Motor neuron (in vitro differentiated cells): ENCODE measurements at regions not wholly inside any gene's neighbourhood (a gene's known extent, or its start where the extent isn't known, plus 50 kb on each side); places are given as distances from the start of the nearest gene placed in this dataset.
A peak's percentile ranks its signal among the peaks of the same experiment; 100 is the strongest.

Experiments
- ATAC-seq, 8 experiments: fragments of 200-7000 bp; cut with Tn5 transposase; replicated peaks in 6 of 8; 2 replicates each; pipeline ENCODE4 v1.8.0; 2021; ENCODE audit warnings: mild to moderate bottlenecking in 8 of 8, moderate library complexity in 8 of 8
- H3K27ac ChIP-seq, 2 donors: fragments of 250-450 bp; sonication (Bioruptor Pico); 2 replicates each; pipeline ENCODE4 v1.9.0; 2021; ENCODE audit warnings: antibody characterized with exemption in 2 of 2, mild to moderate bottlenecking in 2 of 2, moderate library complexity in 1 of 2
- H3K4me1 ChIP-seq, 2 donors: fragments of 250-450 bp; sonication (Bioruptor Pico); replicated peaks in 1 of 2; 2 replicates each; pipeline ENCODE4 v1.6.1; 2021; ENCODE audit warnings: antibody characterized with exemption in 2 of 2, mild to moderate bottlenecking in 2 of 2, moderate library complexity in 1 of 2
- H3K4me3 ChIP-seq, 5 donors: fragments of 250-450 bp; sonication (Bioruptor Pico); 2 replicates each; pipeline ENCODE4 v1.9.0; 2021; ENCODE audit warnings: antibody characterized with exemption in 5 of 5, mild to moderate bottlenecking in 5 of 5, moderate library complexity in 4 of 5
- WGBS, 10 experiments: fragments of 450-650 bp; shearing (Covaris generic); methylation state at CpG; one replicate each; pipeline ENCODE4 v1.0.0; 2022; 5-methylcytosine and 5-hydroxymethylcytosine counted together
- in situ Hi-C, 9 experiments: fragments of 400-800 bp; cut with MboI; loops; one replicate each; pipeline ENCODE4 v1.15.0; 2021; ENCODE audit warnings: low sequenced_read_pairs in 9 of 9, low pct_unique_long_range_greater_than_20kb in 2 of 9; ENCODE audit not compliant: unreplicated experiment in 9 of 9

- WGBS, 10 experiments: 0 to 80% (median 10%) methylated on average over 1 to 2 of the region's 2 CpGs; no CpG with 5 or more reads in 4 of the 10 experiments
- H3K27ac ChIP-seq: no peak overlapping the region
- no peak for ATAC-seq
- H3K4me3 ChIP-seq: no peak overlapping the region
- in situ Hi-C loops: no loop called here
- H3K4me1 ChIP-seq: no peaks in the 10 kb centered on the region
Observed at GRCh38 chr14:40318211-40318719, 886.0 kb upstream of the FBXO33 start.

- no peak overlapping the region for H3K27ac ChIP-seq
- no peak overlapping the region for H3K4me3 ChIP-seq
- in situ Hi-C loops: no loop called here
- H3K4me1 ChIP-seq: no peaks in the 10 kb centered on the region
- no peak for ATAC-seq
- WGBS, 10 experiments: 0 to 100% (median 88%) methylated on average over 1 of the region's 1 CpG; no CpG with 5 or more reads in 1 of the 10 experiments
Observed at GRCh38 chr14:40317690-40318089, 885.5 kb upstream of the FBXO33 start.

GRCh38 chr14:40312296-40312695 is 880.1 kb upstream of the FBXO33 start:
- in situ Hi-C loops: no loop called here
- Histone ChIP-seq H3K4me1 (no peaks in the 10 kb centered on the region), H3K27ac (no peak overlapping the region), H3K4me3 (no peak overlapping the region)
- 0 to 95% (median 71%) methylated on average over 1 to 2 of the region's 2 CpGs for WGBS, 10 experiments
- ATAC-seq: no peak

GRCh38 chr14:40309124-40309523 is 876.9 kb upstream of the FBXO33 start:
- Histone ChIP-seq H3K4me1 (no peaks in the 10 kb centered on the region), H3K27ac (no peak overlapping the region), H3K4me3 (no peak overlapping the region)
- WGBS, 10 experiments: 0 to 86% (median 71%) methylated on average over 1 of the region's 1 CpG; no CpG with 5 or more reads in 2 of the 10 experiments
- in situ Hi-C loops: no loop called here
- ATAC-seq: no peak

GRCh38 chr14:40308240-40308639 is 876.0 kb upstream of the FBXO33 start:
- peak in 1 of 8 experiments; percentile 29 for ATAC-seq
- in situ Hi-C loops: no loop called here
- WGBS, 10 experiments: 0 to 100% (median 70%) methylated on average over 1 to 3 of the region's 3 CpGs; no CpG with 5 or more reads in 2 of the 10 experiments

GRCh38 chr14:40296821-40297220 is 864.6 kb upstream of the FBXO33 start:
- in situ Hi-C loops: no loop called here
- no peak overlapping the region for H3K27ac ChIP-seq

More at GRCh38 chr14:40308240-40308639, 876.0 kb upstream of the FBXO33 start:
- Histone ChIP-seq H3K4me3 (no peak overlapping the region), H3K4me1 (no peaks in the 10 kb centered on the region), H3K27ac (no peak overlapping the region)

GRCh38 chr14:40292664-40293063 is 860.4 kb upstream of the FBXO33 start:
- Histone ChIP-seq H3K27ac (no peak overlapping the region), H3K4me3 (no peak overlapping the region), H3K4me1 (no peaks in the 10 kb centered on the region)
- no peak for ATAC-seq
- in situ Hi-C loops: no loop called here

More at GRCh38 chr14:40296821-40297220, 864.6 kb upstream of the FBXO33 start:
- no peak overlapping the region for H3K4me3 ChIP-seq
- H3K4me1 ChIP-seq: no peaks in the 10 kb centered on the region
- no peak for ATAC-seq

- 0 to 100% (median 83%) methylated on average over 1 of the region's 1 CpG for WGBS, 10 experiments
Observed at GRCh38 chr14:40282196-40282595, 850.0 kb upstream of the FBXO33 start.

GRCh38 chr14:40280652-40281051 is 848.4 kb upstream of the FBXO33 start:
- no peaks in the 10 kb centered on the region for H3K4me1 ChIP-seq
- no peak overlapping the region for H3K27ac ChIP-seq
- WGBS, 10 experiments: 0 to 100% (median 78%) methylated on average over 1 to 4 of the region's 4 CpGs; no CpG with 5 or more reads in 1 of the 10 experiments
- no peak overlapping the region for H3K4me3 ChIP-seq
- in situ Hi-C loops: no loop called here
- no peak for ATAC-seq

More at GRCh38 chr14:40282196-40282595, 850.0 kb upstream of the FBXO33 start:
- in situ Hi-C loops: no loop called here
- Histone ChIP-seq H3K4me3 (no peak overlapping the region), H3K27ac (no peak overlapping the region), H3K4me1 (no peaks in the 10 kb centered on the region)
- ATAC-seq: no peak

GRCh38 chr14:40273417-40273816 is 841.2 kb upstream of the FBXO33 start:
- in situ Hi-C loops: no loop called here
- ATAC-seq: no peak
- Histone ChIP-seq H3K4me1 (no peaks in the 10 kb centered on the region), H3K4me3 (no peak overlapping the region), H3K27ac (no peak overlapping the region)
- WGBS, 10 experiments: 5 to 100% (median 87%) methylated on average over 2 to 4 of the region's 4 CpGs; no CpG with 5 or more reads in 1 of the 10 experiments

GRCh38 chr14:40271480-40271879 is 839.2 kb upstream of the FBXO33 start:
- H3K4me3 ChIP-seq: no peak overlapping the region
- in situ Hi-C loops: no loop called here
- no peak overlapping the region for H3K27ac ChIP-seq
- no peak for ATAC-seq
- WGBS, 10 experiments: 14 to 100% (median 88%) methylated on average over 1 of the region's 1 CpG; no CpG with 5 or more reads in 2 of the 10 experiments
- no peaks in the 10 kb centered on the region for H3K4me1 ChIP-seq

GRCh38 chr14:40269436-40269835 is 837.2 kb upstream of the FBXO33 start:
- WGBS, 10 experiments: 0 to 100% (median 56%) methylated on average over 1 to 2 of the region's 2 CpGs; no CpG with 5 or more reads in 2 of the 10 experiments

GRCh38 chr14:40268236-40268635 is 836.0 kb upstream of the FBXO33 start:
- ATAC-seq: no peak
- in situ Hi-C loops: no loop called here
- H3K4me1 ChIP-seq: no peaks in the 10 kb centered on the region
- H3K27ac ChIP-seq: no peak overlapping the region
- WGBS, 10 experiments: 0 to 100% (median 82%) methylated on average over 1 to 2 of the region's 2 CpGs
- no peak overlapping the region for H3K4me3 ChIP-seq

More at GRCh38 chr14:40269436-40269835, 837.2 kb upstream of the FBXO33 start:
- in situ Hi-C loops: no loop called here
- Histone ChIP-seq H3K4me1 (no peaks in the 10 kb centered on the region), H3K27ac (no peak overlapping the region), H3K4me3 (no peak overlapping the region)
- no peak for ATAC-seq

GRCh38 chr14:40265096-40265495 is 832.9 kb upstream of the FBXO33 start:
- no peak for ATAC-seq
- in situ Hi-C loops: no loop called here
- Histone ChIP-seq H3K27ac (no peak overlapping the region), H3K4me1 (no peaks in the 10 kb centered on the region), H3K4me3 (no peak overlapping the region)
- WGBS, 10 experiments: 0 to 60% (median 33%) methylated on average over 1 of the region's 1 CpG; no CpG with 5 or more reads in 3 of the 10 experiments
